GM12801 (cell line): ENCODE measurements at regions not wholly inside any gene's neighbourhood (a gene's known extent, or its start where the extent isn't known, plus 50 kb on each side); places are given as distances from the start of the nearest gene placed in this dataset.

ENCODE experiments used
- TF ChIP-seq, protein P1 (sequence below): IDR thresholded peaks from one replicate; pipeline ENCODE4 v1.5.1; 2011; ENCODE audit warnings: control low read depth; ENCODE audit not compliant: insufficient read length; ENCODE audit errors: extremely low read depth

DNA sequence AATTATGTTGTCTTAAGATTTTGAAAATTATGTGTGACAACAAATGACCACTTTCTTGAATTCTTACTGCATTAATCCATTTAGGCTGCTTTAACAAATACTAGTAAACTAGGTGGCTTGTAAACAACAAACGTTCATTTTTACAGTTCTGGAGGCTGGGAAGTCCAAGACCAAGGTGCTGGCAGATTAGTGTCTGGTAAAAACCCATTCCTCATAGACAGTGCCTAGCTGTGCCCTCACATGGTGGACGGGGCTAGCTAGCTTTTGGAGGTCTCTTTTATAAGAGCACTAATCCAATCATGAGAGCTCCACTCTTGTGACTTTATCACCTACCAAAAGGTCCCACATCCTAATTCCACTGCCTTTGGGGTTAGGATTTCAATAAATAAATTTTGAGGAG, 425.8 kb downstream of the SPRY1 start:
- TF ChIP-seq, protein P1, sequence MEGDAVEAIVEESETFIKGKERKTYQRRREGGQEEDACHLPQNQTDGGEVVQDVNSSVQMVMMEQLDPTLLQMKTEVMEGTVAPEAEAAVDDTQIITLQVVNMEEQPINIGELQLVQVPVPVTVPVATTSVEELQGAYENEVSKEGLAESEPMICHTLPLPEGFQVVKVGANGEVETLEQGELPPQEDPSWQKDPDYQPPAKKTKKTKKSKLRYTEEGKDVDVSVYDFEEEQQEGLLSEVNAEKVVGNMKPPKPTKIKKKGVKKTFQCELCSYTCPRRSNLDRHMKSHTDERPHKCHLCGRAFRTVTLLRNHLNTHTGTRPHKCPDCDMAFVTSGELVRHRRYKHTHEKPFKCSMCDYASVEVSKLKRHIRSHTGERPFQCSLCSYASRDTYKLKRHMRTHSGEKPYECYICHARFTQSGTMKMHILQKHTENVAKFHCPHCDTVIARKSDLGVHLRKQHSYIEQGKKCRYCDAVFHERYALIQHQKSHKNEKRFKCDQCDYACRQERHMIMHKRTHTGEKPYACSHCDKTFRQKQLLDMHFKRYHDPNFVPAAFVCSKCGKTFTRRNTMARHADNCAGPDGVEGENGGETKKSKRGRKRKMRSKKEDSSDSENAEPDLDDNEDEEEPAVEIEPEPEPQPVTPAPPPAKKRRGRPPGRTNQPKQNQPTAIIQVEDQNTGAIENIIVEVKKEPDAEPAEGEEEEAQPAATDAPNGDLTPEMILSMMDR: no peak

GRCh38 chr4:123823244-123823643, 426.6 kb downstream of the SPRY1 start:
- TF ChIP-seq, protein P1: no peak

- TF ChIP-seq, protein P1: no peak
These were observed 427.9 kb downstream of the SPRY1 start for GRCh38 chr4:123824524-123824923.

- TF ChIP-seq, protein P1: no peak
These were observed 429.1 kb downstream of the SPRY1 start for GRCh38 chr4:123825596-123826291.

- TF ChIP-seq, protein P1: no peak
These were observed 430.3 kb downstream of the SPRY1 start for GRCh38 chr4:123826896-123827295.

GRCh38 chr4:123827511-123827910, 430.9 kb downstream of the SPRY1 start:
- TF ChIP-seq, protein P1: no peak

DNA sequence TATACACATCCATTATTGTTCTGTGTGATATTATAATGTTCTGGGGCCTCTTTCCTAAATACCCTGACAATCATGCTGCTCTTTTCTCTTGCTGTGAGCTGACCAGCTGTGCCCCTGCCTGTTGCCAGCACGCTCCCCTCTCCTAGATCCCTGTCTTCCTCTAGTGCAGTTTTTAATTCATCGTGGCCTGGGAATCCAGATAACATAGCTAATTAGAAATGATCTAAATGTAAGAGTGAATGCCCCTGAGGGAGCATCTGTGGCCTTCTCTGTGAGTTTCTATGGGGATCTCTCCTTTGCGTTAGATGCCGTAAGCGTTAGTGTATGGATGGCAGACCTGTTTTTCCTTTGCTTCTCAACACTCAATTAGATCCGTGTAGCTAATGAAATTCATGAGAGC, 434.3 kb downstream of the SPRY1 start:
- TF ChIP-seq, protein P1: no peak
